Loucy (cell line): ENCODE measurements at regions not wholly inside any gene's neighbourhood (a gene's known extent, or its start where the extent isn't known, plus 50 kb on each side); places are given as distances from the start of the nearest gene placed in this dataset.

ENCODE experiments used
- H2AFZ ChIP-seq: fragments of 200-600 bp; sonication (generic); 2 replicates; pipeline ENCODE4 v1.6.0; 2016; ENCODE audit warnings: antibody characterized with exemption, mild to moderate bottlenecking, low read length, moderate library complexity
- H3F3A ChIP-seq: fragments of 200-600 bp; 2 replicates; pipeline ENCODE4 v1.6.0; 2016; ENCODE audit warnings: antibody characterized with exemption, low read depth, mild to moderate bottlenecking
- H3K27me3 ChIP-seq: fragments of 200-600 bp; sonication (generic); 2 replicates; pipeline ENCODE4 v1.6.1; 2014; ENCODE audit warnings: low read length, mild to moderate bottlenecking; ENCODE audit not compliant: insufficient read depth, poor library complexity, severe bottlenecking
- H3K36me3 ChIP-seq: fragments of 200-600 bp; sonication (generic); 2 replicates; pipeline ENCODE4 v1.6.1; 2016; ENCODE audit warnings: low read length; ENCODE audit not compliant: insufficient read depth
- H3K4me1 ChIP-seq: fragments of 200-600 bp; sonication (generic); 2 replicates; pipeline ENCODE4 v1.5.1; 2014; ENCODE audit warnings: low read length, mild to moderate bottlenecking; ENCODE audit not compliant: insufficient read depth, poor library complexity, severe bottlenecking
- H3K4me2 ChIP-seq: fragments of 200-600 bp; sonication (generic); 2 replicates; pipeline ENCODE4 v1.6.0; 2014; ENCODE audit warnings: antibody characterized with exemption, low read length, low read depth, mild to moderate bottlenecking; ENCODE audit not compliant: poor library complexity, severe bottlenecking
- H3K4me3 ChIP-seq: fragments of 200-600 bp; sonication (generic); 2 replicates; pipeline ENCODE4 v1.5.1; 2014; ENCODE audit warnings: low read length, mild to moderate bottlenecking, mixed read lengths; ENCODE audit not compliant: poor library complexity, severe bottlenecking
- H3K79me2 ChIP-seq: fragments of 200-600 bp; sonication (generic); 2 replicates; pipeline ENCODE4 v1.6.1; 2014; ENCODE audit warnings: low read length; ENCODE audit not compliant: insufficient read depth
- H3K9ac ChIP-seq: fragments of 200-600 bp; sonication (generic); 2 replicates; pipeline ENCODE4 v1.6.0; 2014; ENCODE audit warnings: mild to moderate bottlenecking, low read depth, low read length, moderate library complexity; ENCODE audit not compliant: poor library complexity, severe bottlenecking
- H3K9me2 ChIP-seq: fragments of 200-600 bp; sonication (generic); replicated peaks from 2 replicates; pipeline ENCODE4 v1.6.1; 2016; ENCODE audit warnings: low read depth, low read length, mixed read lengths
- H3K9me3 ChIP-seq: fragments of 200-600 bp; sonication (generic); 2 replicates; pipeline ENCODE4 v1.6.1; 2014; ENCODE audit warnings: mild to moderate bottlenecking, antibody characterized with exemption, low read length, low read depth; ENCODE audit not compliant: insufficient read depth
- H4K20me1 ChIP-seq: fragments of 200-600 bp; sonication (generic); 2 replicates; pipeline ENCODE4 v1.6.0; 2014; ENCODE audit warnings: antibody characterized with exemption, low read length, mild to moderate bottlenecking; ENCODE audit not compliant: insufficient read depth, poor library complexity, severe bottlenecking
- EZH2phosphoT487 ChIP-seq: fragments of 200-600 bp; IDR thresholded peaks from 2 replicates; pipeline ENCODE4 v1.6.1; 2018; ENCODE audit warnings: antibody characterized with exemption, mild to moderate bottlenecking, moderate library complexity, borderline replicate concordance
- TF ChIP-seq, protein P1 (sequence below): fragments of 200-600 bp; sonication (generic); conservative IDR thresholded peaks from 2 replicates; pipeline ENCODE4 v1.5.1; 2014; ENCODE audit warnings: mild to moderate bottlenecking, antibody characterized with exemption, low read length

GRCh38 chr5:104706600-104706999 lies 1144.0 kb upstream of the NUDT12 start:
- TF ChIP-seq, protein P1, sequence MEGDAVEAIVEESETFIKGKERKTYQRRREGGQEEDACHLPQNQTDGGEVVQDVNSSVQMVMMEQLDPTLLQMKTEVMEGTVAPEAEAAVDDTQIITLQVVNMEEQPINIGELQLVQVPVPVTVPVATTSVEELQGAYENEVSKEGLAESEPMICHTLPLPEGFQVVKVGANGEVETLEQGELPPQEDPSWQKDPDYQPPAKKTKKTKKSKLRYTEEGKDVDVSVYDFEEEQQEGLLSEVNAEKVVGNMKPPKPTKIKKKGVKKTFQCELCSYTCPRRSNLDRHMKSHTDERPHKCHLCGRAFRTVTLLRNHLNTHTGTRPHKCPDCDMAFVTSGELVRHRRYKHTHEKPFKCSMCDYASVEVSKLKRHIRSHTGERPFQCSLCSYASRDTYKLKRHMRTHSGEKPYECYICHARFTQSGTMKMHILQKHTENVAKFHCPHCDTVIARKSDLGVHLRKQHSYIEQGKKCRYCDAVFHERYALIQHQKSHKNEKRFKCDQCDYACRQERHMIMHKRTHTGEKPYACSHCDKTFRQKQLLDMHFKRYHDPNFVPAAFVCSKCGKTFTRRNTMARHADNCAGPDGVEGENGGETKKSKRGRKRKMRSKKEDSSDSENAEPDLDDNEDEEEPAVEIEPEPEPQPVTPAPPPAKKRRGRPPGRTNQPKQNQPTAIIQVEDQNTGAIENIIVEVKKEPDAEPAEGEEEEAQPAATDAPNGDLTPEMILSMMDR = no peak
- no peak for TF ChIP-seq EZH2phosphoT487
- Histone ChIP-seq H3K79me2 (no peaks in the 10 kb centered on the region), H3K9me3 (no peaks in the 10 kb centered on the region), H3K27me3 (no peaks in the 10 kb centered on the region), H3K9ac (no peak overlapping the region), H3K36me3 (no peaks in the 10 kb centered on the region), H3K4me2 (no peak overlapping the region), H2AFZ (no peak overlapping the region), H3K9me2 (no peaks in the 10 kb centered on the region), H3K4me3 (no peak overlapping the region), H4K20me1 (no peaks in the 10 kb centered on the region), H3F3A (no peaks in the 10 kb centered on the region), H3K4me1 (no peaks in the 10 kb centered on the region)

DNA sequence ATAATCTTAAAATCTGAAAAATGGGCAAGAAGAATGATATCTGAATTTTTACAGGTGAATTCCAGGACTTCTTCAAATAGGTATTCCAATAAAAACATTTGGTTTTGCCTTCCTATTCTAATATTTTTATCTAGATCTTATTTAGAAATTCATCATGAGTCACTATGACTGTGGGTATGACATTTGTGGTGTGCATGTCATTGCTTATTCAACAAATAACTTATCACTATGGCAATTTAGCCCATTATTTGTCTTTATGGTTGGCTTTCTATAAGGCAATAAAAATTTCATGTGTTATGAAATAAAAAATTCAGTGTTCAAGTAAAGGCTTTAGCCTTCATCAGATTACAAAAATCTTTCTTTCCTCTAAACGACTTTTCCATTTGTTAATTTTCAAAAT lies 1139.6 kb upstream of the NUDT12 start:
- no peak overlapping the region for H3K4me3 ChIP-seq
- no peak overlapping the region for H3K4me2 ChIP-seq
- H4K20me1 ChIP-seq = no peaks in the 10 kb centered on the region
- H3K79me2 ChIP-seq = no peaks in the 10 kb centered on the region
- H3F3A ChIP-seq = no peaks in the 10 kb centered on the region
- no peak for TF ChIP-seq EZH2phosphoT487
- TF ChIP-seq, protein P1 = no peak
- H3K27me3 ChIP-seq = no peaks in the 10 kb centered on the region
- H3K36me3 ChIP-seq = no peaks in the 10 kb centered on the region
- no peak overlapping the region for H2AFZ ChIP-seq
- H3K4me1 ChIP-seq = no peaks in the 10 kb centered on the region
- H3K9me3 ChIP-seq = no peaks in the 10 kb centered on the region
- H3K9me2 ChIP-seq = no peaks in the 10 kb centered on the region
- no peak overlapping the region for H3K9ac ChIP-seq

DNA sequence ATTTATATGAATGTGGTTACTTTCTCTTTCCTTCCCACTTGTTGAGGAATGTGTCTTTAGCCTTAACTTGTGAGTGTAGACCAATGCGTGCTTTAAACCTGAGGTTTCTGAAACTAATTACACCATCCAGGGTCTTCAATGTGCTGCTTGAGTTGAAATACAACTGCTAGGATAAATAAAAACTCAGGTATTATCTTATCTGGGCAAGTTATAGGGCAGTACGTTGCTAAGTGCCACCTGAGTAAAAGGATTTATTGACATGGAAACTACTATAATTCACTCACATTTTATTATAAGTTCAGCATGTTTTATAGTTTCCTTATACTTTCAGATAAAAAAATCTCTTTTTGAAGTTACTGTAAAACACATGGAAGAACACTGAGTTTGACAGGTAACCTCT lies 1136.8 kb upstream of the NUDT12 start:
- no peak overlapping the region for H3K9ac ChIP-seq
- no peak overlapping the region for H2AFZ ChIP-seq
- H4K20me1 ChIP-seq = no peaks in the 10 kb centered on the region
- H3K79me2 ChIP-seq = no peaks in the 10 kb centered on the region
- no peaks in the 10 kb centered on the region for H3K9me2 ChIP-seq
- TF ChIP-seq, protein P1 = no peak
- no peak for TF ChIP-seq EZH2phosphoT487
- no peaks in the 10 kb centered on the region for H3K36me3 ChIP-seq
- no peaks in the 10 kb centered on the region for H3K27me3 ChIP-seq
- H3K9me3 ChIP-seq = no peaks in the 10 kb centered on the region
- no peaks in the 10 kb centered on the region for H3F3A ChIP-seq
- no peak overlapping the region for H3K4me2 ChIP-seq
- H3K4me1 ChIP-seq = no peaks in the 10 kb centered on the region
- H3K4me3 ChIP-seq = no peak overlapping the region
